AG04449 (cell line): ENCODE measurements at regions not wholly inside any gene's neighbourhood (a gene's known extent, or its start where the extent isn't known, plus 50 kb on each side); places are given as distances from the start of the nearest gene placed in this dataset.
A peak's percentile ranks its signal among the peaks of the same experiment; 100 is the strongest.

Source experiments
- CTCF ChIA-PET: fragments of 350-600 bp; formaldehyde crosslinking; extraction: SDS; loops from one replicate; lab custom pipeline; 2021; ENCODE audit warnings: antibody characterized with exemption; lab: Yijun Ruan, JAX
- POLR2A ChIA-PET: fragments of 400-600, 350-600 bp; formaldehyde crosslinking; extraction: SDS; loops from one replicate; lab custom pipeline; 2020; ENCODE audit warnings: antibody characterized with exemption, inconsistent platforms; lab: Yijun Ruan, JAX
- DNase-seq: peaks from one replicate; pipeline ENCODE4 v3.0.0-alpha.2; 2010; ENCODE audit warnings: low read depth, low spot score
- H3K4me3 ChIP-seq: 2 replicates; pipeline ENCODE4 v1.5.1; 2011; ENCODE audit warnings: low read depth, mild to moderate bottlenecking, control low read depth, low read length
- TF ChIP-seq, protein P1 (sequence below): IDR thresholded peaks from one replicate; pipeline ENCODE4 v1.5.1; 2011; ENCODE audit warnings: mild to moderate bottlenecking, moderate library complexity, low read length, control low read depth, inconsistent platforms; ENCODE audit not compliant: insufficient read depth; ENCODE audit errors: missing control alignments

DNA sequence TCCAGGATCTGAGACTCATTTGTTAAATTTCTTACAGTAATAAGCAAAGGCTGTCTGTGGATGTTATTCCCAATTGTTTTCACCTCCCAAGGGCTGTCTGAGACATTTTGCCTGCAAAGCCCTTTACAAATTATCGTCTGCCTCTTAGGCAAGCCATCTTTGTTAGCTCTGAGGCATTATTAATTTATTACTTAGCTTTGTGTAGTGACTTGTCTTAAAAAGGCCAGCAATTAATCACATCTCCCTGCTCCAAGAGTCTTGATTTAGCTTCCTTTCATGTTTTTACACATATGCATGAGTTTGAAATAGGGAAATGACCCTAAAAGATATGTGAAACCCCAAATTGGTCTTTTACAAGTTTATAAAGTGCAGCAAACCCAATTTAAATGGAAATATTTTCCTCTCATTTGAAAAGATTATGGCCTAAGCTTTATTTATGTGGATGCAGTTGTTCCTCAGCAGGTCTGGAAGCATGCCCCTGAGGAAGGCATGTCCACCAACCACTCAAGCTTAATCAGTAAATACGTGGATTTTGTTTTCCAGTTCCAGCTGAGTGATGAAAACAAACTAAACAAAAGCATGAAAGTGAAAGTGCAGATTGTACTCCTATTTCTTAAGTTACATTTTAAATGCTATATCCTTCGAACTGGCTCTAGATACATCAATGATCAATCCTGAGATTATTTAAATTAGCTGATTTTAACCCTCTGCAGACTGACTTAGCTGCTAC lies 173.6 kb upstream of the LNX1 start:
- ChIA-PET CTCF (interaction anchor here (1.0 to 4.2 kb wide), 9 partner anchors 13 to 468 kb away, joined by 3 to 17 read pairs (median 4); no protein-coding TSS in a partner anchor), POLR2A (interaction anchor here (1.0 kb wide), 1 partner anchor 62 kb away, joined by 6 read pairs; no protein-coding TSS in a partner anchor)
- H3K4me3 ChIP-seq, result no peak overlapping the region
- no peak for DNase-seq
- TF ChIP-seq, protein P1, sequence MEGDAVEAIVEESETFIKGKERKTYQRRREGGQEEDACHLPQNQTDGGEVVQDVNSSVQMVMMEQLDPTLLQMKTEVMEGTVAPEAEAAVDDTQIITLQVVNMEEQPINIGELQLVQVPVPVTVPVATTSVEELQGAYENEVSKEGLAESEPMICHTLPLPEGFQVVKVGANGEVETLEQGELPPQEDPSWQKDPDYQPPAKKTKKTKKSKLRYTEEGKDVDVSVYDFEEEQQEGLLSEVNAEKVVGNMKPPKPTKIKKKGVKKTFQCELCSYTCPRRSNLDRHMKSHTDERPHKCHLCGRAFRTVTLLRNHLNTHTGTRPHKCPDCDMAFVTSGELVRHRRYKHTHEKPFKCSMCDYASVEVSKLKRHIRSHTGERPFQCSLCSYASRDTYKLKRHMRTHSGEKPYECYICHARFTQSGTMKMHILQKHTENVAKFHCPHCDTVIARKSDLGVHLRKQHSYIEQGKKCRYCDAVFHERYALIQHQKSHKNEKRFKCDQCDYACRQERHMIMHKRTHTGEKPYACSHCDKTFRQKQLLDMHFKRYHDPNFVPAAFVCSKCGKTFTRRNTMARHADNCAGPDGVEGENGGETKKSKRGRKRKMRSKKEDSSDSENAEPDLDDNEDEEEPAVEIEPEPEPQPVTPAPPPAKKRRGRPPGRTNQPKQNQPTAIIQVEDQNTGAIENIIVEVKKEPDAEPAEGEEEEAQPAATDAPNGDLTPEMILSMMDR, result no peak

DNA sequence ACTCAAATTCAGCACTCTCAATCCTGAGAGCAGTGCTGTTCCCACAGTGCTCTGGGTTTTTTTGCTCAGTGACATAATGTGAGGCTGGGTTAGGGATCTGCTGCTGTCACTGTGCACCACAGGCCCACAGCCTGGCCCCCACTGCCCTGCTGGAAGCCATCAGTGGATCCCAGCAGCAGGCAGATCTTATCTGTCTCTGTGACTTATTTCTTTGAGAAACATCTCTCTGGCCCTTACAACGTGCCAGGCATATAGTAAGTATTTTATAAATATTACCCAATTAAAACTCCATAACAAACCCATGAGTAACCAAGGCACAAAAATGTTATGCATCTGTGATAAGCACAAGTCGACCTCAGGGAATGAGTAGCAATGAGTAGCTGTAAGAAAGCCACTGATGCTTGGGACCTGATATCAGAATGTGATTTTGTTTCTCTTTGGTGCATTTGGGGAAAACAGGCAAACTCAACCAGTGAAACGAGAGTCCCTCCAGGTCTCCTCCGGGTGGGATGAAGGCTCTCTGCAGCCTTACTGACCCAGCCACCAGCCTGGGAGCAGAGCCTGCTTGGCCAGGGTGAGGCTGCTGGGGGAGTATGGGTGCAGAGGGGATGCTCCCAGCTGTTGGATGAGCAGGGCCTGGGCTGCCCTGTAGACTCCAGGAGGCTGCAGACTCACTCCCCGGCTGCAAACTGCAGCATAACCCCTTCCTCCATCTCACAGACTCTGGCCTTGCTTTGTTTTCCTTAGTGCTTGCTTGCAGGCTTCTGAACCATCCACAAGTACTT lies 172.7 kb upstream of the LNX1 start:
- TF ChIP-seq, protein P1, result no peak
- DNase-seq, result peak; percentile 78
- CTCF ChIA-PET, result interaction anchor here (0.7 to 4.2 kb wide), 8 partner anchors 10 to 568 kb away, joined by 3 to 17 read pairs (median 4); no protein-coding TSS in a partner anchor
- POLR2A ChIA-PET, result interaction anchor here (0.6 to 1.4 kb wide), 3 partner anchors 61 to 1540 kb away, joined by 3 to 6 read pairs (median 4); no protein-coding TSS in a partner anchor
- H3K4me3 ChIP-seq, result peak overlapping the region; percentile 32

DNA sequence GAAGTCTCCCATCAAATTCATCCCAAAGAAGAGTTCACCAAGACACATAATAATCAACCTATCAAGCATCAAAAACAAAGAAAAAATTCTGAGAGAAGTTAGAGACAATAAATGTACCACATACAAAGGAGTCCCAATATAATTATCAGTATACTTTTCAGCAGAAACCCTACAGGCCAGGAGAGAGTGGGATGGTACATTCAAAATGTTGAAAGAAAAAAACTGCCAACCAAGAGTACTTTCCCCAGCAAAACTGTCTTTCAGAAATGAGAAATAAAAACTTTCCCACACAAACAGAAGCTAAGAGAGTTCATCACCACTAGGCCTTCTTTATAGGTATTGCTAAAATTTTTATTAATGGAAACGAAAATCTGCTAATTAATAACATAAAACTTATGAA lies 164.4 kb upstream of the LNX1 start:
- TF ChIP-seq, protein P1, result no peak
- no peak for DNase-seq
- POLR2A ChIA-PET, result no interaction called here
- CTCF ChIA-PET, result no interaction called here
- H3K4me3 ChIP-seq, result no peak overlapping the region

DNA sequence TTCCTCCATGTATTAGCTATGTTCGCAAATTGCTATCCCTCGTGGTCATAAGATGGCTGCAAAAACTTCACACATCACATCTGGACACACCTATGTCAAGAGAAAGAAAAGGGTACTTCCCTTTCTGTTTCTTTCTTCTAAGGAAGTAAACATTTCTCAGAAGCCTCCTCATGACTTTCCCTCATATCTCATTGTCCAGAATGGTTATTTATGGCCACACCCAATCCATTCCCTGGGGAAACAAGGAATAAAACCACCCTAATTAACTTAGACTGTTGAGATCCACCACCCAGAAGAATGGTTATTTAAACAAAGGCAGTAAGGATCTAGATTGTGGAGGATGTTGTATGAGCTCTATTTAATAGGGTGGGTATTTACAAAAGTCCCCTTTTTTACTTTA lies 160.8 kb upstream of the LNX1 start:
- ChIA-PET CTCF (interaction anchor here (1.1 kb wide), 1 partner anchor 9 kb away, joined by 4 read pairs; no protein-coding TSS in a partner anchor), POLR2A (no interaction called here)
- DNase-seq, result no peak
- no peak overlapping the region for H3K4me3 ChIP-seq
- TF ChIP-seq, protein P1, result no peak

DNA sequence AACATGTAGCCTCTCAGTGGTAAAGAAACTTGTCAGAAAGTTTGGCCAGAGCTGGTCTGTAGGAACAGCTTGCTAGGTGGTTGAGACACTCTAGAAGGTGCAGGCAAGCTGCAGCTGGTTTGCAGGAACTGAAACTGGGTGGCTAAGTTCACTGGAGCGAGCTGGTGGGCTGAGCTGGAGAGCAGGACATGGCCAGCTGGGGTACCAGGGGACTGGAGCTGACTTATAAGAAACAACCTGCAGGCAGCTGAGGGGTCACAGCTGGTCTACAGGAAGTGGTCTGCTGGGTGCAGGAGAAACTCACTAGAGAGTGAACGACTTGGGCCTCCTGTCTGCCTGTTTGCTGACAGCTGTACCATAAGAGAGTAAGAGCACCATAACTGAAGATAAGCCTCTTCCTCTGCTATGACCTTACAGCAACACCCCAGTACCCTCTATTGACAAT lies 157.1 kb upstream of the LNX1 start:
- DNase-seq, result no peak
- CTCF ChIA-PET, result interaction anchor here (1.0 to 1.5 kb wide), 3 partner anchors 12 to 182 kb away, joined by 3 to 4 read pairs (median 3); no protein-coding TSS in a partner anchor
- no peak overlapping the region for H3K4me3 ChIP-seq
- TF ChIP-seq, protein P1, result no peak
- POLR2A ChIA-PET, result no interaction called here
